Esophagus muscularis mucosa (tissue), 4 donors: ENCODE measurements at regions not wholly inside any gene's neighbourhood (a gene's known extent, or its start where the extent isn't known, plus 50 kb on each side); places are given as distances from the start of the nearest gene placed in this dataset.

Experiments
- DNase-seq: peaks from one replicate; pipeline ENCODE4 v3.0.0-alpha.2; 2017; ENCODE audit errors: extremely low spot score
- H3K27ac ChIP-seq, 4 donors: fragments of 200-600 bp; sonication (generic); replicated peaks in 1 of 4; 1 replicate in 3 of 4; 2 replicates in 1 of 4; pipeline ENCODE4 v1.5.1; 2016 to 2019; ENCODE audit warnings: mild to moderate bottlenecking in 1 of 4
- H3K27me3 ChIP-seq, 4 donors: fragments of 200-600 bp; sonication (generic); one replicate each; pipeline versions ENCODE4 v1.5.1 to v1.6.0; 2016 to 2019
- H3K36me3 ChIP-seq, 4 donors: fragments of 200-600 bp; sonication (generic); one replicate each; pipeline ENCODE4 v1.5.1; 2016 to 2019
- H3K4me1 ChIP-seq, 4 donors: fragments of 200-600 bp; sonication (generic); one replicate each; pipeline ENCODE4 v1.5.1; 2016 to 2019
- H3K4me3 ChIP-seq, 4 donors: fragments of 200-600 bp; sonication (generic); 1 replicate in 2 of 4; 2 replicates in 2 of 4; pipeline ENCODE4 v1.5.1; 2016 to 2019; ENCODE audit warnings: mild to moderate bottlenecking in 4 of 4, moderate library complexity in 1 of 4
- H3K9me3 ChIP-seq, 4 donors: fragments of 200-600 bp; sonication (generic); 1 replicate in 3 of 4; 2 replicates in 1 of 4; pipeline ENCODE4 v1.5.1; 2016 to 2019
- EP300 ChIP-seq: sonication (generic); formaldehyde crosslinking; IDR thresholded peaks from one replicate; pipeline ENCODE4 v1.6.1; 2017; ENCODE audit warnings: antibody characterized with exemption
- POLR2A ChIP-seq: fragments of 450-650 bp; IDR thresholded peaks from one replicate; pipeline ENCODE4 v1.6.1; 2017; ENCODE audit warnings: antibody characterized with exemption, moderate library complexity, mild to moderate bottlenecking, low read depth
- POLR2AphosphoS5 ChIP-seq, 2 donors: sonication (generic); formaldehyde crosslinking; IDR thresholded peaks; one replicate each; pipeline ENCODE4 v1.6.1; 2017; ENCODE audit warnings: antibody characterized with exemption in 2 of 2
- WGBS: methylation state at CpG from one replicate; pipeline ENCODE4 v1.1.5; 2018; 5-methylcytosine and 5-hydroxymethylcytosine counted together
- intact Hi-C: fragments of 100-400 bp; cut with DNase I; formaldehyde crosslinking; loops from one replicate; pipeline ENCODE4 v1.15.1; 2023
- TF ChIP-seq, protein P1 (sequence below), 3 experiments: fragments of 200-600 bp in 2 of 3; fragments of 450-650 bp in 1 of 3; sonication (generic) in 2 of 3; IDR thresholded peaks; one replicate each; pipeline ENCODE4 v1.5.1; 2017 to 2019; ENCODE audit warnings: antibody characterized with exemption in 3 of 3, mild to moderate bottlenecking in 2 of 3, moderate library complexity in 1 of 3

- intact Hi-C loops = no loop called here
- Histone ChIP-seq H3K4me1 (no peaks in the 10 kb centered on the region), H3K36me3 (no peaks in the 10 kb centered on the region), H3K27ac (no peak overlapping the region), H3K9me3 (peaks cover 0 to 4% (median 0%) of the 10 kb centered on the region in 4 donors), H3K27me3 (no peaks in the 10 kb centered on the region), H3K4me3 (no peak overlapping the region)
- no peak for DNase-seq
- 68% methylated on average over 1 of the region's 1 CpG for WGBS
- TF ChIP-seq EP300 (no peak), POLR2A (no peak), POLR2AphosphoS5 (IDR thresholded peaks at IDR 0.05) (no peak)
- TF ChIP-seq, protein P1, sequence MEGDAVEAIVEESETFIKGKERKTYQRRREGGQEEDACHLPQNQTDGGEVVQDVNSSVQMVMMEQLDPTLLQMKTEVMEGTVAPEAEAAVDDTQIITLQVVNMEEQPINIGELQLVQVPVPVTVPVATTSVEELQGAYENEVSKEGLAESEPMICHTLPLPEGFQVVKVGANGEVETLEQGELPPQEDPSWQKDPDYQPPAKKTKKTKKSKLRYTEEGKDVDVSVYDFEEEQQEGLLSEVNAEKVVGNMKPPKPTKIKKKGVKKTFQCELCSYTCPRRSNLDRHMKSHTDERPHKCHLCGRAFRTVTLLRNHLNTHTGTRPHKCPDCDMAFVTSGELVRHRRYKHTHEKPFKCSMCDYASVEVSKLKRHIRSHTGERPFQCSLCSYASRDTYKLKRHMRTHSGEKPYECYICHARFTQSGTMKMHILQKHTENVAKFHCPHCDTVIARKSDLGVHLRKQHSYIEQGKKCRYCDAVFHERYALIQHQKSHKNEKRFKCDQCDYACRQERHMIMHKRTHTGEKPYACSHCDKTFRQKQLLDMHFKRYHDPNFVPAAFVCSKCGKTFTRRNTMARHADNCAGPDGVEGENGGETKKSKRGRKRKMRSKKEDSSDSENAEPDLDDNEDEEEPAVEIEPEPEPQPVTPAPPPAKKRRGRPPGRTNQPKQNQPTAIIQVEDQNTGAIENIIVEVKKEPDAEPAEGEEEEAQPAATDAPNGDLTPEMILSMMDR (IDR thresholded peaks at IDR 0.05) = no peak
These were observed 443.9 kb upstream of the INTU start for GRCh38 chr4:127188847-127189246.

- no peaks in the 10 kb centered on the region for H3K9me3 ChIP-seq
- H3K36me3 ChIP-seq = no peaks in the 10 kb centered on the region
- intact Hi-C loops = no loop called here
- no peak overlapping the region for H3K4me3 ChIP-seq
- no peak overlapping the region for H3K27ac ChIP-seq
- 94% methylated on average over 1 of the region's 1 CpG for whole genome bisulfite sequencing
- no peaks in the 10 kb centered on the region for H3K27me3 ChIP-seq
- H3K4me1 ChIP-seq = peaks cover 0 to 9% (median 4%) of the 10 kb centered on the region in 4 donors
- DNase-seq = no peak
- TF ChIP-seq EP300 = no peak
- TF ChIP-seq, protein P1 (IDR thresholded peaks at IDR 0.05) = no peak
- no peak for TF ChIP-seq POLR2A
- no peak for TF ChIP-seq POLR2AphosphoS5 (IDR thresholded peaks at IDR 0.05)
These were observed 438.5 kb upstream of the INTU start for GRCh38 chr4:127194281-127194680.

DNA sequence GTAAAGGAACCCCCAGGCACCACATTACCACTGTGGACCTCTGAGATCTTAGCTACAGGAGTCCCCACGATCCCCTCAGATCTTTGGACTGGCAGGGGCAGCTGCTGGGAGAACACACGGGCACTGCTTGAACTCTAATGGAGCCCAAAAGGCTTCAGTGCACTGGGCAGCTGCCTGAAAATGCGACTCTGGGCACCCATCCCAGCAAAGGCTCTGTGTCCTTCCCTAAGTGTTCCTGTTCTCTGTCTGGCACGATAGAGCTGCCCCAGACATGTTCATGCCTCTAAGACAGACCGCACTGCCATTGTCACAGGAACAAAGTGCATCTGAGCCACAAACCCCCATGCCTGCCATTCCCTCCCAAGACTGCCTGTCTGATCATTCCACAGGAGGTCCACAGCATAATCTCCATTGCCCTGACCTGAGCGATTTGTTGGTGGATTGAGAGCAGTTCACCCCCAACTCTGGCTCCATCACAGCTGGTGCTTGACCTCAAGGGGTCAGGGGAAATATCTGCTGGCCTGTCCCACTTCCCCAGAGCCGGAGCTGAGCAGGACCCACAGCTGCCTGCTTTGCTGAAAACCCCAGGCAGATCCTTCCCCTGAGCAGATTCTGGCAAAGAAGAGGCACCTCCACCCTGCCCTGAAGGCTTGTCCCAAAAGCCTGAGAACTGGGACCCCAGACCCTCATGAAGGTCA lies 436.0 kb upstream of the INTU start:
- WGBS = 37% methylated on average over 7 of the region's 7 CpGs
- no peak for TF ChIP-seq POLR2A
- TF ChIP-seq POLR2AphosphoS5 (IDR thresholded peaks at IDR 0.05) = no peak
- TF ChIP-seq, protein P1 (IDR thresholded peaks at IDR 0.05) = no peak
- TF ChIP-seq EP300 = no peak
- no peak for DNase-seq

DNA sequence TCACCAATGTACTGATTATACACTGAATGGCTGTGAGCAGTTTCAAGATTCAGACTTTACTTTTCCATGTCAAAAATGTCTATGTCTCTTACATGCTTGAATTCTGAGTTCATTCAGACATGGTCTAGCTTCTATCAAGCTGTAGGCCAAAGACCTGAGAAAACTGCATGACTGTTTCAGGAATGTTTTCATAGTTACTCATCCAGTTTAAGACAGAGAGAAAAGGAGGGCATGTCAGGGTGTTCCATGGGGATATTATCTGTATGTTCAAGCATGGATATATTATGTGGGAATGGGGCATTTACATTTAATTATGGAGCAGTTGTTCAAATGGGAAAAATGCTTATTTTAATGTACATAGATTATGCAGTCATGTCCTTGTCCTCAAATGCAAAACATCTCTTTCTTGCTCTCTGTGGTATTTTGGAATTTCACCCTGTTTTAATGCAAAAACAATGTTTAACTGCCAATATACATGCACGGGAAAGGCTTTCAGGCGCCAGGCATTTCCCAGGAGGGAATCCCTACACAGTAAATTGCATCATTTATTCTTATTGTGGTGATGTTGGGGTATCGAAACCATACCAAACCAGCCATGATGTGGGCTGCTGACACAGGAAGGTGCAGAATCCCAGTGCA lies 429.1 kb upstream of the INTU start:
- no peaks in the 10 kb centered on the region for H3K36me3 ChIP-seq
- no peaks in the 10 kb centered on the region for H3K27me3 ChIP-seq
- no peaks in the 10 kb centered on the region for H3K4me1 ChIP-seq
- no peak overlapping the region for H3K27ac ChIP-seq
- H3K9me3 ChIP-seq = no peaks in the 10 kb centered on the region
- intact Hi-C loops = no loop called here
- no peak overlapping the region for H3K4me3 ChIP-seq
- TF ChIP-seq, protein P1 (IDR thresholded peaks at IDR 0.05) = no peak
- TF ChIP-seq POLR2AphosphoS5 (IDR thresholded peaks at IDR 0.05) (no peak), POLR2A (no peak), EP300 (no peak)
- DNase-seq = no peak
- 91% methylated on average over 3 of the region's 3 CpGs for WGBS

More for the DNA sequence above, 436.0 kb upstream of the INTU start:
- Histone ChIP-seq H3K36me3 (no peaks in the 10 kb centered on the region), H3K9me3 (no peaks in the 10 kb centered on the region), H3K4me1 (peaks cover 0 to 9% (median 4%) of the 10 kb centered on the region in 4 donors), H3K4me3 (no peak overlapping the region), H3K27ac (no peak overlapping the region), H3K27me3 (no peaks in the 10 kb centered on the region)
- intact Hi-C loops = no loop called here
